H1 (cell line): ENCODE measurements at regions not wholly inside any gene's neighbourhood (a gene's known extent, or its start where the extent isn't known, plus 50 kb on each side); places are given as distances from the start of the nearest gene placed in this dataset.

Experiments
- CTCF ChIA-PET: fragments of 300-600 bp; sonication (Branson Sonifier 250); formaldehyde crosslinking; loops from one replicate; lab custom pipeline; 2021; ENCODE audit not compliant: partially characterized antibody; lab: Charles Lee
- POLR2A ChIA-PET: fragments of 300-600 bp; sonication (Branson Sonifier 250); formaldehyde crosslinking; loops from one replicate; lab custom pipeline; 2021; ENCODE audit warnings: inconsistent platforms; ENCODE audit not compliant: partially characterized antibody; lab: Charles Lee
- DNase-seq, 2 experiments: peaks; one replicate each; pipeline versions ENCODE4 v3.0.0 to v3.0.0-alpha.2; 2010 to 2022; ENCODE audit warnings: low spot score in 2 of 2, low read depth in 1 of 2, mixed read lengths in 1 of 2
- FAIRE-seq: peaks from 2 replicates; lab custom pipeline; 2011; peaks lifted over from hg19 to GRCh38; lab: Jason Lieb, UNC
- H2AFZ ChIP-seq: 2 replicates; pipeline ENCODE4 v1.8.1; 2012; ENCODE audit warnings: low read length, inconsistent platforms
- H2AK5ac ChIP-seq: 2 replicates; pipeline ENCODE4 v1.6.1; 2013; ENCODE audit warnings: low read depth, low read length
- H2BK120ac ChIP-seq: replicated peaks from 2 replicates; pipeline ENCODE3; 2013; ENCODE audit warnings: low read depth, low read length, inconsistent platforms
- H2BK12ac ChIP-seq: 2 replicates; pipeline ENCODE4 v1.6.1; 2013; ENCODE audit warnings: low read depth, low read length
- H2BK15ac ChIP-seq: 2 replicates; pipeline ENCODE4 v1.6.1; 2013; ENCODE audit warnings: low read length
- H2BK20ac ChIP-seq: 2 replicates; pipeline ENCODE4 v1.6.1; 2013; ENCODE audit warnings: low read length
- H2BK5ac ChIP-seq: 2 replicates; pipeline ENCODE4 v1.6.1; 2013; ENCODE audit warnings: low read depth, low read length
- H3K14ac ChIP-seq: 2 replicates; pipeline ENCODE4 v1.6.1; 2013; ENCODE audit warnings: inconsistent platforms; ENCODE audit not compliant: insufficient read length
- H3K18ac ChIP-seq: 2 replicates; pipeline ENCODE4 v1.6.1; 2013; ENCODE audit warnings: low read length; ENCODE audit errors: extremely low read depth
- H3K23ac ChIP-seq: 2 replicates; pipeline ENCODE4 v1.6.1; 2013; ENCODE audit warnings: inconsistent platforms; ENCODE audit not compliant: insufficient read length
- H3K23me2 ChIP-seq: 2 replicates; pipeline ENCODE4 v1.6.1; 2013; ENCODE audit warnings: low read depth, low read length
- H3K27ac ChIP-seq: 2 replicates; pipeline ENCODE4 v1.6.1; 2011; ENCODE audit warnings: low read depth, low read length, inconsistent platforms
- H3K27me3 ChIP-seq, 4 experiments: replicated peaks in 1 of 4; 1 replicate in 1 of 4; 2 replicates in 3 of 4; pipeline versions ENCODE4 v1.6.1 to v1.8.1; 2011 to 2013; ENCODE audit warnings: low read length in 3 of 4, mild to moderate bottlenecking in 3 of 4, inconsistent platforms in 2 of 4, mixed read lengths in 2 of 4, moderate library complexity in 1 of 4; ENCODE audit not compliant: control insufficient read depth in 3 of 4, insufficient read depth in 3 of 4; ENCODE audit errors: extremely low read depth in 1 of 4
- H3K36me3 ChIP-seq, 4 experiments: 2 replicates each; pipeline versions ENCODE4 v1.6.1 to v1.8.1; 2011 to 2013; ENCODE audit warnings: mild to moderate bottlenecking in 4 of 4, low read length in 3 of 4, moderate library complexity in 2 of 4, control low read depth in 1 of 4, inconsistent platforms in 1 of 4; ENCODE audit not compliant: insufficient read depth in 4 of 4, control insufficient read depth in 2 of 4
- H3K4ac ChIP-seq: replicated peaks from 2 replicates; pipeline ENCODE3; 2013; ENCODE audit warnings: low read length, low read depth, mixed read lengths, inconsistent platforms; ENCODE audit not compliant: insufficient read length
- H3K4me1 ChIP-seq, 4 experiments: replicated peaks in 1 of 4; 1 replicate in 1 of 4; 2 replicates in 3 of 4; pipeline versions ENCODE4 v1.6.1 to v1.8.1; 2011 to 2013; ENCODE audit warnings: low read length in 3 of 4, inconsistent platforms in 2 of 4, mixed read lengths in 1 of 4; ENCODE audit not compliant: insufficient read depth in 4 of 4, control insufficient read depth in 3 of 4
- H3K4me2 ChIP-seq, 2 experiments: 2 replicates each; pipeline versions ENCODE4 v1.6.1 to v1.8.1; 2011 to 2013; ENCODE audit warnings: low read depth in 2 of 2, low read length in 2 of 2, control low read depth in 1 of 2, inconsistent platforms in 1 of 2, mild to moderate bottlenecking in 1 of 2; ENCODE audit not compliant: insufficient read depth in 1 of 2
- H3K4me3 ChIP-seq, 4 experiments: fragments of 200-600, 300-600 bp in 1 of 4; sonication (generic), shearing (Covaris generic), sonication (Bioruptor Twin) in 1 of 4; 2 replicates each; pipeline versions ENCODE4 v1.5.1 to v1.8.1; 2011 to 2016; ENCODE audit warnings: low read length in 4 of 4, low read depth in 3 of 4, control low read depth in 2 of 4, inconsistent platforms in 2 of 4, mild to moderate bottlenecking in 2 of 4, mixed read lengths in 1 of 4, moderate library complexity in 1 of 4; ENCODE audit not compliant: insufficient read depth in 2 of 4; ENCODE audit errors: extremely low read depth in 1 of 4
- H3K56ac ChIP-seq: replicated peaks from 2 replicates; pipeline ENCODE3; 2013; ENCODE audit warnings: low read depth, mild to moderate bottlenecking, mixed read lengths, low read length, inconsistent platforms; ENCODE audit not compliant: insufficient read length
- H3K79me1 ChIP-seq: 2 replicates; pipeline ENCODE4 v1.6.1; 2013; ENCODE audit warnings: low read depth, low read length, control low read depth
- H3K79me2 ChIP-seq, 2 experiments: 2 replicates each; pipeline versions ENCODE4 v1.6.1 to v1.8.1; 2012 to 2013; ENCODE audit warnings: low read length in 2 of 2, mild to moderate bottlenecking in 2 of 2, inconsistent platforms in 1 of 2; ENCODE audit not compliant: insufficient read depth in 2 of 2, control insufficient read depth in 1 of 2
- H3K9ac ChIP-seq, 4 experiments: replicated peaks in 1 of 4; 1 replicate in 1 of 4; 2 replicates in 3 of 4; pipeline versions ENCODE4 v1.6.1 to v1.8.1; 2011 to 2013; ENCODE audit warnings: low read depth in 3 of 4, low read length in 3 of 4, control low read depth in 2 of 4, mild to moderate bottlenecking in 2 of 4, moderate library complexity in 2 of 4, inconsistent platforms in 1 of 4; ENCODE audit errors: extremely low read depth in 1 of 4
- H3K9me3 ChIP-seq, 2 experiments: 2 replicates each; pipeline versions ENCODE4 v1.6.1 to v1.8.1; 2012 to 2013; ENCODE audit warnings: mild to moderate bottlenecking in 2 of 2, moderate library complexity in 2 of 2, control low read depth in 1 of 2, inconsistent platforms in 1 of 2, low read depth in 1 of 2, low read length in 1 of 2, mixed read lengths in 1 of 2; ENCODE audit not compliant: insufficient read depth in 2 of 2
- H4K20me1 ChIP-seq, 2 experiments: replicated peaks in 1 of 2; 2 replicates each; pipeline versions ENCODE3 to v1.8.1; 2011 to 2013; ENCODE audit warnings: inconsistent platforms in 2 of 2, low read length in 2 of 2, mild to moderate bottlenecking in 1 of 2; ENCODE audit not compliant: insufficient read depth in 2 of 2, control insufficient read depth in 1 of 2
- H4K5ac ChIP-seq: 2 replicates; pipeline ENCODE4 v1.6.1; 2013; ENCODE audit warnings: low read length, low read depth, mixed read lengths, inconsistent platforms; ENCODE audit not compliant: insufficient read length
- H4K8ac ChIP-seq: 2 replicates; pipeline ENCODE4 v1.8.0; 2013; ENCODE audit warnings: mild to moderate bottlenecking, moderate library complexity, low read length, inconsistent platforms; ENCODE audit not compliant: insufficient read depth; ENCODE audit errors: extremely low read depth
- H4K91ac ChIP-seq: replicated peaks from 2 replicates; pipeline ENCODE3; 2013; ENCODE audit warnings: low read length, mixed read lengths, inconsistent platforms; ENCODE audit not compliant: insufficient read length
- BACH1 ChIP-seq: IDR thresholded peaks from 2 replicates; pipeline ENCODE4 v1.6.1; 2012; ENCODE audit warnings: low read length, improper control_type of control experiment
- CHD2 ChIP-seq: IDR thresholded peaks from 2 replicates; pipeline ENCODE4 v1.6.1; 2012; ENCODE audit warnings: low read length, improper control_type of control experiment
- EGR1 ChIP-seq: IDR thresholded peaks from 2 replicates; pipeline ENCODE4 v1.6.1; 2011; ENCODE audit warnings: low read depth, low read length, borderline replicate concordance
- KDM1A ChIP-seq: fragments of 200-600, 300-600 bp; sonication (generic); IDR thresholded peaks from 2 replicates; pipeline ENCODE4 v1.7.1; 2016; ENCODE audit warnings: mild to moderate bottlenecking, low read length, borderline replicate concordance
- KDM4A ChIP-seq: IDR thresholded peaks from one replicate; pipeline ENCODE4 v1.7.1; 2012; ENCODE audit warnings: low read depth, mild to moderate bottlenecking, moderate library complexity, low read length, inconsistent platforms; ENCODE audit not compliant: severe bottlenecking
- MAX ChIP-seq: IDR thresholded peaks from 2 replicates; pipeline ENCODE4 v1.6.1; 2012; ENCODE audit warnings: inconsistent platforms
- NANOG ChIP-seq: IDR thresholded peaks from 2 replicates; pipeline ENCODE4 v1.6.1; 2011; ENCODE audit warnings: low read length, low read depth, mild to moderate bottlenecking, inconsistent platforms; ENCODE audit not compliant: insufficient read depth, poor library complexity, severe bottlenecking
- PHF8 ChIP-seq: fragments of 200-600 bp; sonication (generic); conservative IDR thresholded peaks from 2 replicates; pipeline ENCODE4 v1.7.1; 2012; ENCODE audit warnings: low read depth, mild to moderate bottlenecking, inconsistent platforms, low read length, moderate library complexity
- RBBP5 ChIP-seq: IDR thresholded peaks from 2 replicates; pipeline ENCODE4 v1.7.1; 2012; ENCODE audit warnings: low read depth, mild to moderate bottlenecking, inconsistent platforms, low read length, moderate library complexity, borderline replicate concordance
- SIX5 ChIP-seq: IDR thresholded peaks from 2 replicates; pipeline ENCODE4 v1.6.1; 2011; ENCODE audit warnings: mild to moderate bottlenecking, low read depth, low read length
- TBP ChIP-seq: IDR thresholded peaks from 2 replicates; pipeline ENCODE4 v1.6.1; 2011; ENCODE audit warnings: low read depth, low read length, improper control_type of control experiment
- WGBS, 2 experiments: shearing (Covaris generic) in 1 of 2; methylation state at CpG; one replicate each; pipeline versions ENCODE4 v1.1.6 to v1.1.7; 2013 to 2015; ENCODE audit warnings: low lambda C conversion rate in 2 of 2, mixed read lengths in 2 of 2, inconsistent platforms in 1 of 2, low coverage in 1 of 2, missing lambda C conversion rate in 1 of 2; ENCODE audit not compliant: insufficient replicate concordance in 2 of 2, insufficient coverage in 1 of 2, insufficient read length in 1 of 2; ENCODE audit errors: extremely low coverage in 1 of 2, missing lambda C conversion rate in 1 of 2; 5-methylcytosine and 5-hydroxymethylcytosine counted together

GRCh38 chr1:105655032-105655431, 1401.4 kb upstream of the PRMT6 start:
- no peak overlapping the region for H3K56ac ChIP-seq
- H4K20me1 ChIP-seq: no peaks in the 10 kb centered on the region
- no peak overlapping the region for H2BK5ac ChIP-seq
- no peaks in the 10 kb centered on the region for H3K79me2 ChIP-seq
- H4K8ac ChIP-seq: no peak overlapping the region
- H2BK15ac ChIP-seq: no peak overlapping the region
- H3K9ac ChIP-seq: no peak overlapping the region
- no peak overlapping the region for H3K18ac ChIP-seq
- H3K4me2 ChIP-seq: no peak overlapping the region
- FAIRE-seq: no peak
- TF ChIP-seq SIX5 (no peak), RBBP5 (no peak), MAX (no peak), KDM4A (no peak), KDM1A (no peak), CHD2 (no peak), EGR1 (no peak), NANOG (no peak), TBP (no peak), PHF8 (no peak), BACH1 (no peak)
- TF ChIP-seq, all 59 proteins: peak for 0
- Histone ChIP-seq H3K4ac (no peak overlapping the region), H2BK12ac (no peak overlapping the region), H4K91ac (no peak overlapping the region), H2BK120ac (no peak overlapping the region), H3K23ac (no peak overlapping the region), H3K4me3 (no peak overlapping the region), H3K36me3 (no peaks in the 10 kb centered on the region), H3K4me1 (no peaks in the 10 kb centered on the region), H2AFZ (peak overlapping the region; percentile 78; the same call in 1 of the 2 replicates), H3K23me2 (no peaks in the 10 kb centered on the region), H2BK20ac (no peak overlapping the region), H2AK5ac (no peak overlapping the region), H3K27me3 (no peaks in the 10 kb centered on the region), H3K14ac (no peak overlapping the region), H3K79me1 (no peaks in the 10 kb centered on the region), H3K9me3 (no peaks in the 10 kb centered on the region), H4K5ac (no peak overlapping the region), H3K27ac (no peak overlapping the region)
- no peak for DNase-seq
- POLR2A ChIA-PET: no interaction called here
- CTCF ChIA-PET: interaction anchor here (2.2 kb wide), 1 partner anchor 13 kb away, joined by 5 read pairs; no protein-coding TSS in a partner anchor
- WGBS, 2 experiments: 69% methylated on average over 4 of the region's 4 CpGs; no CpG with 5 or more reads in 1 of the 2 experiments
